Caco-2 (cell line): ENCODE measurements at regions not wholly inside any gene's neighbourhood (a gene's known extent, or its start where the extent isn't known, plus 50 kb on each side); places are given as distances from the start of the nearest gene placed in this dataset.
"Not testable (repeated sequence)": the region's sequence is repeated elsewhere in the genome, so short reads cannot be mapped to it uniquely, and the experiment has no call there.

ENCODE experiments used
- BruUV-seq: library from RNA; stranded (reverse); fragments of 400-500 nt; replicated peaks from 2 replicates; lab custom pipeline; 2021; lab: Mats Ljungman, UMichigan
- CTCF ChIA-PET: fragments of 300-600 bp; sonication (Branson Sonifier 250); formaldehyde crosslinking; loops from one replicate; lab custom pipeline; 2022; ENCODE audit warnings: antibody characterized with exemption; lab: Charles Lee
- POLR2A ChIA-PET: fragments of 300-600 bp; sonication (Branson Sonifier 250); formaldehyde crosslinking; loops from one replicate; lab custom pipeline; 2022; ENCODE audit warnings: antibody characterized with exemption; lab: Charles Lee
- DNase-seq, 2 experiments: peaks; one replicate each; pipeline versions ENCODE4 v3.0.0 to v3.0.0-alpha.2; 2020 to 2022
- H3K27me3 ChIP-seq: replicated peaks from 2 replicates; pipeline ENCODE4 v1.6.0; 2011; ENCODE audit warnings: low read length; ENCODE audit not compliant: control insufficient read depth, insufficient read depth
- H3K36me3 ChIP-seq: 2 replicates; pipeline ENCODE4 v1.5.1; 2011; ENCODE audit warnings: low read length; ENCODE audit not compliant: control insufficient read depth, insufficient read depth
- H3K4me1 ChIP-seq: fragments of 250-450 bp; sonication (Bioruptor Pico); 2 replicates; pipeline ENCODE4 v1.5.1; 2020; ENCODE audit warnings: mild to moderate bottlenecking
- H3K4me3 ChIP-seq: 2 replicates; pipeline ENCODE4 v1.5.1; 2011; ENCODE audit warnings: low read depth, mild to moderate bottlenecking, control low read depth, low read length
- H3K9me3 ChIP-seq: fragments of 250-450 bp; sonication (Bioruptor Pico); 2 replicates; pipeline ENCODE4 v1.5.1; 2020; ENCODE audit warnings: mild to moderate bottlenecking, moderate library complexity
- H3K27ac Mint-ChIP-seq: one replicate; pipeline ENCODE4 v1.8.0; 2022; ENCODE audit warnings: mixed read lengths; ENCODE audit not compliant: unreplicated experiment
- H3K27me3 Mint-ChIP-seq: one replicate; pipeline ENCODE4 v1.8.0; 2022; ENCODE audit warnings: mixed read lengths; ENCODE audit not compliant: insufficient read depth, unreplicated experiment
- H3K36me3 Mint-ChIP-seq: one replicate; pipeline ENCODE4 v1.8.0; 2022; ENCODE audit warnings: mild to moderate bottlenecking, mixed read lengths; ENCODE audit not compliant: insufficient read depth, unreplicated experiment
- H3K4me1 Mint-ChIP-seq: one replicate; pipeline ENCODE4 v1.8.0; 2022; ENCODE audit warnings: low read depth, mixed read lengths; ENCODE audit not compliant: unreplicated experiment
- H3K4me3 Mint-ChIP-seq: one replicate; pipeline ENCODE4 v1.8.0; 2022; ENCODE audit warnings: mild to moderate bottlenecking, moderate library complexity, mixed read lengths; ENCODE audit not compliant: unreplicated experiment
- H3K9me3 Mint-ChIP-seq: one replicate; pipeline ENCODE4 v1.8.0; 2022; ENCODE audit warnings: mixed read lengths; ENCODE audit not compliant: unreplicated experiment
- intact Hi-C: fragments of 100-400 bp; cut with micrococcal nuclease; formaldehyde crosslinking; loops from one replicate; pipeline ENCODE4 v1.10.0; 2022; ENCODE audit not compliant: unreplicated experiment
- TF ChIP-seq, protein P1 (sequence below), 2 experiments: fragments of 200-600 bp in 1 of 2; IDR thresholded peaks; 1 replicate in 1 of 2; 2 replicates in 1 of 2; pipeline versions ENCODE4 v1.5.1 to v1.8.0; 2011 to 2022; ENCODE audit warnings: antibody characterized with exemption in 1 of 2, control low read depth in 1 of 2, inconsistent platforms in 1 of 2, low read depth in 1 of 2, low read length in 1 of 2, mild to moderate bottlenecking in 1 of 2, moderate library complexity in 1 of 2; ENCODE audit not compliant: insufficient read depth in 1 of 2, severe bottlenecking in 1 of 2, unreplicated experiment in 1 of 2

DNA sequence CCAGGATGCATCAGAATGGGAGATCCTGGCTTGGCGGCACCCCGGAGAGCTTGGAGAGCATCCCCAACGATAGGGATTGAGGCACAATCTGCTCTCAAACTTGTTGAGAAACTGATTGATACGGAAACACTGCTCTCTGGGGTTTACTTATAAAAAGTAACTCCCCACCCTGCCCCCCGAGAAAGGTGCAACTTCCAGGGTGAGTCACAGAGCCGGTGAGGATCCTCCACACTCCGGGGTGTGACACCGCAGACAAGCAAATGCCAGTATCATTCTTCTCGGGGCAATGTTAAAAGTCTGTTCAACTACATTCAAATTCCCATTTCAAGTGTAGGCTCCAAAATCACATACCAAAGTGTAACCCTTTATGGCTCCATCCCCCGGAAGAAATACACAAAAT, 84.4 kb upstream of the MLN start:
- Histone ChIP-seq H3K4me3 (no peak overlapping the region), H3K4me1 (peaks cover 16% of the 10 kb centered on the region), H3K27me3 (no peaks in the 10 kb centered on the region), H3K9me3 (no peaks in the 10 kb centered on the region), H3K36me3 (no peaks in the 10 kb centered on the region)
- H3K36me3 Mint-ChIP-seq: no peaks in the 10 kb centered on the region
- TF ChIP-seq, protein P1, sequence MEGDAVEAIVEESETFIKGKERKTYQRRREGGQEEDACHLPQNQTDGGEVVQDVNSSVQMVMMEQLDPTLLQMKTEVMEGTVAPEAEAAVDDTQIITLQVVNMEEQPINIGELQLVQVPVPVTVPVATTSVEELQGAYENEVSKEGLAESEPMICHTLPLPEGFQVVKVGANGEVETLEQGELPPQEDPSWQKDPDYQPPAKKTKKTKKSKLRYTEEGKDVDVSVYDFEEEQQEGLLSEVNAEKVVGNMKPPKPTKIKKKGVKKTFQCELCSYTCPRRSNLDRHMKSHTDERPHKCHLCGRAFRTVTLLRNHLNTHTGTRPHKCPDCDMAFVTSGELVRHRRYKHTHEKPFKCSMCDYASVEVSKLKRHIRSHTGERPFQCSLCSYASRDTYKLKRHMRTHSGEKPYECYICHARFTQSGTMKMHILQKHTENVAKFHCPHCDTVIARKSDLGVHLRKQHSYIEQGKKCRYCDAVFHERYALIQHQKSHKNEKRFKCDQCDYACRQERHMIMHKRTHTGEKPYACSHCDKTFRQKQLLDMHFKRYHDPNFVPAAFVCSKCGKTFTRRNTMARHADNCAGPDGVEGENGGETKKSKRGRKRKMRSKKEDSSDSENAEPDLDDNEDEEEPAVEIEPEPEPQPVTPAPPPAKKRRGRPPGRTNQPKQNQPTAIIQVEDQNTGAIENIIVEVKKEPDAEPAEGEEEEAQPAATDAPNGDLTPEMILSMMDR (IDR thresholded peaks at IDR 0.05; ENCODE audit: insufficient read depth in 1 of 2, low read depth in 1 of 2, low read length in 1 of 2, severe bottlenecking in 1 of 2, unreplicated experiment in 1 of 2): no peak
- no peaks in the 10 kb centered on the region for H3K27me3 Mint-ChIP-seq
- no peak overlapping the region for H3K27ac Mint-ChIP-seq
- BruUV-seq: no TSS peak
- intact Hi-C loops: no loop called here
- peaks cover 13% of the 10 kb centered on the region for H3K4me1 Mint-ChIP-seq
- H3K4me3 Mint-ChIP-seq: no peak overlapping the region
- DNase-seq: no peak
- POLR2A ChIA-PET: no interaction called here
- H3K9me3 Mint-ChIP-seq: no peaks in the 10 kb centered on the region
- CTCF ChIA-PET: no interaction called here

DNA sequence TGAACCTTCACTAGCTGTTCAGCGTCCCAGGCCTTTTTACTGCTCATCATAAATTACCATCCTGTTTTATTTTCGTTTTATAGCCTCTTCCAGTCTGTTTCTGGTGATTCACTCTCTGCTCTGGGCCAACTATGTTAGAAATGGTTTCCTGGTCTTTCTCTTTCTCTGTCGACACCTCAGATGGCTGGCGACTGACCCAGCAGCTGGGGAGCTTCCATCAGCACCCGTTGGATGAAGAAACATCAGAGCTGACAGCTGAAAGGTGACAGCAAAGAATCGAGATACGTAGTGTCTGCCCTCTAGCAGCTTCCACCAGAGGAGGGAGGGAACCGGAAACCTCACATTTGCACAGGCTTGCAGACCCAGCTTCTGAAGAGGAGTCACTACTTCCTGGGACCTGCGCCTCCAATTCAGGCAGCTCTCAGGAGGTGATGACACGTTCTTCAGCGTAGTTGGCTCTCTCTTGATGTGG, 82.9 kb upstream of the MLN start:
- Histone ChIP-seq H3K4me3 (no peak overlapping the region), H3K9me3 (no peaks in the 10 kb centered on the region), H3K27me3 (no peaks in the 10 kb centered on the region), H3K4me1 (peaks cover 16% of the 10 kb centered on the region), H3K36me3 (no peaks in the 10 kb centered on the region)
- Mint-ChIP-seq H3K9me3 (no peaks in the 10 kb centered on the region), H3K4me1 (peaks cover 13% of the 10 kb centered on the region), H3K36me3 (no peaks in the 10 kb centered on the region), H3K4me3 (no peak overlapping the region), H3K27ac (no peak overlapping the region), H3K27me3 (no peaks in the 10 kb centered on the region)
- BruUV-seq: no TSS peak
- POLR2A ChIA-PET: no interaction called here
- CTCF ChIA-PET: no interaction called here
- TF ChIP-seq, protein P1 (IDR thresholded peaks at IDR 0.05; ENCODE audit: insufficient read depth in 1 of 2, low read depth in 1 of 2, low read length in 1 of 2, severe bottlenecking in 1 of 2, unreplicated experiment in 1 of 2): no peak
- no peak for DNase-seq
- intact Hi-C loops: no loop called here

DNA sequence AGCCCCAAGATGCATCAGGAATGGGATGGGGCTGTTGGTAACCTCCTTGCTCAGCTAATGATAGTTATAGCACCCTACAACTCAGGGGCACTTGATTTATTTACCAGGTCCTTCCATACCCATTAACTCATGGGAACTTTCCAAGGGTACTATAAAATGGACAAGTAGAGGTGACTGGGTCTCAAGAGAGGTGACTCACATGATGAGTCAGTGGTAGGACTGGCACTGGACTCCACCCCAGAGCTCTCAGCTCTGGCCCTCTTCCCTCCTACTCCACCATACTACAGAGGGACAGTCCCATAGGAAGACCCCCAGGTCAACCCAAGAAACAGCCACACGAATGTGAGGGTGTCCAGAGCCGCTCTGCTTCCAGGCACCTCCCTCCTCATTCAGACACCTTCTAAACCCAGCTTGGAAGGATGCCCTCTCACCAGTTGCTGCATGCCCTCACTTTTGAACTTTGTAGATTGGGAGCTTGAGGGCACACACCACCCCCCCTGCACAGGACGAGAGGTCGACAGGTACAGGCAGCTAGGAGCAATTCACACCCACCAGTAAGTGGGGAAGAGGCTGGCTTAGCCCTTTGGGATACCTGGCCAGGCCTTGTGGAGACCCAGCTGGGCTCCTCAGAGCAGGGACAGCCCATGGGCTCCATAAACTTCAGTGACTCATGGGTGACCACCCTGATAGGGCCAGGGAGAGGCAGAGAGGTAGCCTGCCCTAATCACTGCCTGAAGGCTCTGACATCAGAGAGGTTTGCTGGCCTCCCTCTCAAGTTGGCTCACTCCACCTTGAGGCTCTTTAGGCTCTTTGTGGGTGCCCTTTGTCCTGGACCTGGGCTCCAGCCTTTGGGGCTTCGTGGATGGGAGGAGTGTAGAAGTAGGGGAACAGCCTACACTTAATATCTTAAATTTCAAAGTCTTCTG, 81.6 kb upstream of the MLN start:
- Mint-ChIP-seq H3K4me1 (peaks cover 2% of the 10 kb centered on the region), H3K27me3 (no peaks in the 10 kb centered on the region), H3K36me3 (no peaks in the 10 kb centered on the region), H3K4me3 (no peak overlapping the region), H3K27ac (no peak overlapping the region), H3K9me3 (no peaks in the 10 kb centered on the region)
- no peak overlapping the region for H3K4me3 ChIP-seq
- no peaks in the 10 kb centered on the region for H3K36me3 ChIP-seq
- POLR2A ChIA-PET: no interaction called here
- no peaks in the 10 kb centered on the region for H3K27me3 ChIP-seq
- intact Hi-C loops: no loop called here
- no peaks in the 10 kb centered on the region for H3K9me3 ChIP-seq
- no TSS peak for BruUV-seq
- TF ChIP-seq, protein P1 (IDR thresholded peaks at IDR 0.05; ENCODE audit: insufficient read depth in 1 of 2, low read depth in 1 of 2, low read length in 1 of 2, severe bottlenecking in 1 of 2, unreplicated experiment in 1 of 2): no peak
- DNase-seq: no peak
- H3K4me1 ChIP-seq: peaks cover 5% of the 10 kb centered on the region
- CTCF ChIA-PET: no interaction called here

DNA sequence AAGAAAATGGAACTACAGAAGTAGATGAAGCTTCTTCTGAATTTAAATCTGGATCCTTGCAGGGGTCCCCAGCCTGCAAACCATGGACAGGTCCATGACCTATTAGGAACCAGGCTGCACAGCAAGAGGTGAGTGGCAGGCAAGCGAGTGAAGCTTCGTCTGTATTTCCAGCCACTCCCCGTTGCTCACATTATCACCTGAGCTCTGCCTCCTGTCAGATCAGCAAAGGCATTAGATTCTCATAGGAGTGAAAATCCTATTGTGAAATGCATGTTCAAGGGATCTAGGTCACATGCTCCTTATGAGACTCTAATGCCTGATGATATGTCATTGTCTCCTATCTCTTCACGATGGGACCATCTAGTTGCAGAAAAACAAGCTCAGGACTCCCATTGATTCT, 79.8 kb upstream of the MLN start:
- H3K9me3 ChIP-seq, H3K36me3 Mint-ChIP-seq, POLR2A ChIA-PET, H3K4me1 Mint-ChIP-seq, H3K4me3 Mint-ChIP-seq, H3K27me3 ChIP-seq, H3K9me3 Mint-ChIP-seq, H3K4me1 ChIP-seq, H3K27me3 Mint-ChIP-seq, H3K4me3 ChIP-seq, CTCF ChIA-PET, H3K27ac Mint-ChIP-seq, DNase-seq, BruUV-seq, intact Hi-C loops, H3K36me3 ChIP-seq: not testable (repeated sequence)
